PC-9 (cell line): ENCODE measurements at regions not wholly inside any gene's neighbourhood (a gene's known extent, or its start where the extent isn't known, plus 50 kb on each side); places are given as distances from the start of the nearest gene placed in this dataset.

Experiments
- BruUV-seq: library from RNA; stranded (reverse); fragments of 400-500 nt; replicated peaks from 2 replicates; lab custom pipeline; 2021; lab: Mats Ljungman, UMichigan
- CTCF ChIA-PET: fragments of 300-600 bp; sonication (Branson Sonifier 250); formaldehyde crosslinking; loops from one replicate; lab custom pipeline; 2022; ENCODE audit warnings: antibody characterized with exemption; lab: Charles Lee
- POLR2A ChIA-PET: fragments of 300-600 bp; sonication (Branson Sonifier 250); formaldehyde crosslinking; loops from one replicate; lab custom pipeline; 2022; ENCODE audit warnings: antibody characterized with exemption; ENCODE audit not compliant: unreplicated experiment; lab: Charles Lee
- DNase-seq, 2 experiments: peaks; one replicate each; pipeline versions ENCODE4 v3.0.0 to v3.0.0-alpha.2; 2015 to 2022; ENCODE audit warnings: mixed read lengths in 1 of 2
- H2AFZ ChIP-seq: fragments of 200-600 bp; sonication (generic); 2 replicates; pipeline ENCODE4 v1.8.1; 2017; ENCODE audit warnings: antibody characterized with exemption
- H3F3A ChIP-seq: fragments of 200-600 bp; sonication (generic); 2 replicates; pipeline ENCODE4 v1.8.1; 2017; ENCODE audit warnings: antibody characterized with exemption, mild to moderate bottlenecking, low read depth; ENCODE audit not compliant: insufficient read depth
- H3K27ac ChIP-seq: fragments of 200-600 bp; sonication (generic); 2 replicates; pipeline ENCODE4 v1.6.1; 2016; ENCODE audit warnings: mixed run types
- H3K27me3 ChIP-seq: fragments of 200-600 bp; sonication (generic); 2 replicates; pipeline ENCODE4 v1.6.1; 2016; ENCODE audit warnings: low read depth, mixed run types; ENCODE audit not compliant: insufficient read depth
- H3K36me3 ChIP-seq: fragments of 200-600 bp; sonication (generic); 2 replicates; pipeline ENCODE4 v1.6.1; 2016; ENCODE audit warnings: low read depth, mixed run types
- H3K4me1 ChIP-seq: fragments of 200-600 bp; sonication (generic); replicated peaks from 2 replicates; pipeline ENCODE4 v1.6.1; 2016; ENCODE audit warnings: mixed run types; ENCODE audit not compliant: insufficient read depth
- H3K4me2 ChIP-seq: fragments of 200-600 bp; sonication (generic); 2 replicates; pipeline ENCODE4 v1.6.1; 2017; ENCODE audit warnings: mixed run types
- H3K4me3 ChIP-seq: fragments of 200-600 bp; sonication (generic); 2 replicates; pipeline ENCODE4 v1.6.1; 2016; ENCODE audit warnings: mixed run types
- H3K79me2 ChIP-seq: fragments of 200-600 bp; sonication (generic); 2 replicates; pipeline ENCODE4 v1.6.1; 2017; ENCODE audit warnings: low read depth, mixed run types
- H3K9me2 ChIP-seq: fragments of 200-600 bp; sonication (generic); 2 replicates; pipeline ENCODE4 v1.8.1; 2017; ENCODE audit warnings: mild to moderate bottlenecking; ENCODE audit not compliant: insufficient read depth
- H3K9me3 ChIP-seq: fragments of 200-600 bp; sonication (generic); 2 replicates; pipeline ENCODE4 v1.8.1; 2016; ENCODE audit warnings: low read depth; ENCODE audit not compliant: insufficient read depth
- H4K20me1 ChIP-seq: fragments of 200-600 bp; sonication (generic); 2 replicates; pipeline ENCODE4 v1.8.1; 2017; ENCODE audit not compliant: insufficient read depth
- CTCF ChIP-seq: fragments of 200-600 bp; sonication (generic); conservative IDR thresholded peaks from 2 replicates; pipeline ENCODE4 v1.6.1; 2017; ENCODE audit warnings: mixed run types, antibody characterized with exemption, mild to moderate bottlenecking, moderate library complexity
- EZH2 ChIP-seq: fragments of 200-600 bp; sonication (generic); IDR thresholded peaks from 2 replicates; pipeline ENCODE4 v1.8.0; 2017; ENCODE audit warnings: antibody characterized with exemption, low read depth
- intact Hi-C: fragments of 100-400 bp; cut with micrococcal nuclease; formaldehyde crosslinking; loops from one replicate; pipeline ENCODE4 v1.10.0; 2022; ENCODE audit not compliant: unreplicated experiment

GRCh38 chr11:92104349-92104748 is 120.3 kb upstream of the FAT3 start:
- Histone ChIP-seq H3K36me3 (no peaks in the 10 kb centered on the region), H2AFZ (no peak overlapping the region), H3K27ac (no peak overlapping the region), H3K4me2 (no peak overlapping the region), H3K9me3 (no peaks in the 10 kb centered on the region), H3K27me3 (no peaks in the 10 kb centered on the region), H3K4me1 (0 out of 2 replicates have a peak, but pooled peaks cover under 1% of the 10 kb centered on the region), H3F3A (no peaks in the 10 kb centered on the region), H3K79me2 (no peaks in the 10 kb centered on the region), H3K4me3 (no peak overlapping the region), H4K20me1 (no peaks in the 10 kb centered on the region), H3K9me2 (0 out of 2 replicates have a peak, but pooled peaks cover 3% of the 10 kb centered on the region)
- TF ChIP-seq EZH2 (no peak), CTCF (no peak)
- no TSS peak for BruUV-seq
- intact Hi-C loops: no loop called here
- ChIA-PET CTCF (no interaction called here), POLR2A (no interaction called here)
- DNase-seq: no peak

- Histone ChIP-seq H3K9me3 (no peaks in the 10 kb centered on the region), H3K4me1 (no peaks in the 10 kb centered on the region), H3K27ac (no peak overlapping the region), H3K79me2 (no peaks in the 10 kb centered on the region), H3K4me3 (no peak overlapping the region), H3K36me3 (no peaks in the 10 kb centered on the region), H3K27me3 (no peaks in the 10 kb centered on the region), H2AFZ (no peak overlapping the region), H3K4me2 (no peak overlapping the region), H3K9me2 (0 out of 2 replicates have a peak, but pooled peaks cover 3% of the 10 kb centered on the region), H3F3A (no peaks in the 10 kb centered on the region), H4K20me1 (no peaks in the 10 kb centered on the region)
- intact Hi-C loops: no loop called here
- POLR2A ChIA-PET: no interaction called here
- CTCF ChIA-PET: interaction anchor here (0.5 kb wide), 1 partner anchor 785 kb away, joined by 3 read pairs; no protein-coding TSS in a partner anchor
- TF ChIP-seq CTCF (no peak), EZH2 (no peak)
- no peak for DNase-seq
- no TSS peak for BruUV-seq
These were observed 122.7 kb upstream of the FAT3 start for GRCh38 chr11:92101920-92102319.

- Histone ChIP-seq H2AFZ (no peak overlapping the region), H3K4me3 (no peak overlapping the region), H3K27ac (no peak overlapping the region), H3K79me2 (no peaks in the 10 kb centered on the region), H3K9me3 (no peaks in the 10 kb centered on the region), H3F3A (no peaks in the 10 kb centered on the region), H3K36me3 (no peaks in the 10 kb centered on the region), H3K9me2 (no peaks in the 10 kb centered on the region), H3K4me1 (no peaks in the 10 kb centered on the region), H3K4me2 (no peak overlapping the region), H4K20me1 (no peaks in the 10 kb centered on the region), H3K27me3 (no peaks in the 10 kb centered on the region)
- TF ChIP-seq CTCF (no peak), EZH2 (no peak)
- ChIA-PET CTCF (no interaction called here), POLR2A (interaction anchor here (0.6 kb wide), 1 partner anchor 273 kb away, joined by 5 read pairs; no protein-coding TSS in a partner anchor)
- no peak for DNase-seq
- intact Hi-C loops: no loop called here
- no TSS peak for BruUV-seq
These were observed 125.4 kb upstream of the FAT3 start for GRCh38 chr11:92099183-92099582.
